Fibroblast of lung (primary cell): ENCODE measurements at regions not wholly inside any gene's neighbourhood (a gene's known extent, or its start where the extent isn't known, plus 50 kb on each side); places are given as distances from the start of the nearest gene placed in this dataset.
A peak's percentile ranks its signal among the peaks of the same experiment; 100 is the strongest.

Source experiments
- DNase-seq, 2 donors: peaks; one replicate each; pipeline versions ENCODE4 v3.0.0 to v3.0.0-alpha.2; 2010; ENCODE audit warnings: low read depth in 2 of 2
- H2AFZ ChIP-seq: 2 replicates; pipeline ENCODE4 v1.5.1; 2012; ENCODE audit warnings: low read length, control low read depth, inconsistent platforms
- H3K27ac ChIP-seq: 2 replicates; pipeline ENCODE4 v1.5.1; 2011; ENCODE audit warnings: low read length, control low read depth; ENCODE audit not compliant: insufficient read depth
- H3K27me3 ChIP-seq: 2 replicates; pipeline ENCODE4 v1.5.1; 2011; ENCODE audit warnings: mild to moderate bottlenecking, low read length; ENCODE audit not compliant: control insufficient read depth, insufficient read depth
- H3K36me3 ChIP-seq: 2 replicates; pipeline ENCODE4 v1.5.1; 2011; ENCODE audit warnings: low read length; ENCODE audit not compliant: control insufficient read depth, insufficient read depth
- H3K4me1 ChIP-seq: 2 replicates; pipeline ENCODE4 v1.5.1; 2011; ENCODE audit warnings: low read length; ENCODE audit not compliant: control insufficient read depth, insufficient read depth; ENCODE audit errors: extremely low read depth
- H3K4me2 ChIP-seq: 2 replicates; pipeline ENCODE4 v1.5.1; 2011; ENCODE audit warnings: low read length, control low read depth; ENCODE audit not compliant: insufficient read depth; ENCODE audit errors: extremely low read depth
- H3K4me3 ChIP-seq, 4 experiments: fragments of 200-600 bp in 1 of 4; sonication (generic) in 1 of 4; replicated peaks in 1 of 4; 2 replicates each; pipeline ENCODE4 v1.5.1; 2011 to 2016; ENCODE audit warnings: low read length in 4 of 4, low read depth in 3 of 4, mild to moderate bottlenecking in 3 of 4, control low read depth in 2 of 4, inconsistent platforms in 1 of 4, mixed read lengths in 1 of 4; ENCODE audit not compliant: insufficient read depth in 1 of 4; ENCODE audit errors: control extremely low read depth in 1 of 4
- H3K79me2 ChIP-seq: 2 replicates; pipeline ENCODE4 v1.5.1; 2012; ENCODE audit warnings: mild to moderate bottlenecking, low read length, inconsistent platforms; ENCODE audit not compliant: control insufficient read depth, insufficient read depth
- H3K9ac ChIP-seq: 2 replicates; pipeline ENCODE4 v1.5.1; 2011; ENCODE audit warnings: mild to moderate bottlenecking, low read length, control low read depth; ENCODE audit not compliant: insufficient read depth
- H3K9me3 ChIP-seq: 2 replicates; pipeline ENCODE4 v1.5.1; 2012; ENCODE audit warnings: low read depth, low read length; ENCODE audit not compliant: control insufficient read depth, insufficient read depth
- H4K20me1 ChIP-seq: 2 replicates; pipeline ENCODE4 v1.5.1; 2011; ENCODE audit warnings: low read length; ENCODE audit not compliant: control insufficient read depth, insufficient read depth; ENCODE audit errors: extremely low read depth
- EZH2 ChIP-seq: IDR thresholded peaks from 2 replicates; pipeline ENCODE4 v1.5.1; 2012; ENCODE audit warnings: low read length, control low read depth, mild to moderate bottlenecking; ENCODE audit errors: missing control alignments
- TF ChIP-seq, protein P1 (sequence below), 2 donors: IDR thresholded peaks in 1 of 2; conservative IDR thresholded peaks in 1 of 2; 1 replicate in 1 of 2; 2 replicates in 1 of 2; pipeline ENCODE4 v1.5.1; 2011 to 2012; ENCODE audit warnings: low read length in 2 of 2, control low read depth in 1 of 2, inconsistent platforms in 1 of 2, low read depth in 1 of 2, mild to moderate bottlenecking in 1 of 2

DNA sequence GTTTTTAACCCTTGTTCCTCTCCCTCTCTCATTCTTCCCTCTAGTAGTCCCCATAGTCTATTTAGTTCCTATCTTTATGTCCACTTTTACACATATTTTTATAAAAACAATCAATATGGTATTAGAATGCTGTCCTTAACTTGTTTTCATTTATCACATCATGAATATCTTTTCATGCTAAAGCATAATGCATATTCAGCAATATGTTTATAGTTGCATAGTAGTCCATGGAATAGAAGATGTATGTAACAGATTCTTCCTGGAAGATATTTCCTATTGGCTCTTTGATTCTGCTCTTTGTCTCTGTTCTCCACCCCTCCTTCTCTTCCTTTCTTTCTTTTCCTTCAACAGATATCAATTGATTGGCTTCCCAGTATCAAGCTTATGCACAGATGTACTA lies 1047.1 kb upstream of the TENM4 start:
- H3K36me3 ChIP-seq, result no peaks in the 10 kb centered on the region
- no peaks in the 10 kb centered on the region for H3K9me3 ChIP-seq
- no peak overlapping the region for H3K4me3 ChIP-seq
- H3K79me2 ChIP-seq, result no peaks in the 10 kb centered on the region
- no peak for DNase-seq
- no peaks in the 10 kb centered on the region for H3K4me1 ChIP-seq
- no peak overlapping the region for H3K4me2 ChIP-seq
- no peaks in the 10 kb centered on the region for H4K20me1 ChIP-seq
- no peaks in the 10 kb centered on the region for H3K27me3 ChIP-seq
- H3K27ac ChIP-seq, result no peak overlapping the region
- TF ChIP-seq, protein P1, sequence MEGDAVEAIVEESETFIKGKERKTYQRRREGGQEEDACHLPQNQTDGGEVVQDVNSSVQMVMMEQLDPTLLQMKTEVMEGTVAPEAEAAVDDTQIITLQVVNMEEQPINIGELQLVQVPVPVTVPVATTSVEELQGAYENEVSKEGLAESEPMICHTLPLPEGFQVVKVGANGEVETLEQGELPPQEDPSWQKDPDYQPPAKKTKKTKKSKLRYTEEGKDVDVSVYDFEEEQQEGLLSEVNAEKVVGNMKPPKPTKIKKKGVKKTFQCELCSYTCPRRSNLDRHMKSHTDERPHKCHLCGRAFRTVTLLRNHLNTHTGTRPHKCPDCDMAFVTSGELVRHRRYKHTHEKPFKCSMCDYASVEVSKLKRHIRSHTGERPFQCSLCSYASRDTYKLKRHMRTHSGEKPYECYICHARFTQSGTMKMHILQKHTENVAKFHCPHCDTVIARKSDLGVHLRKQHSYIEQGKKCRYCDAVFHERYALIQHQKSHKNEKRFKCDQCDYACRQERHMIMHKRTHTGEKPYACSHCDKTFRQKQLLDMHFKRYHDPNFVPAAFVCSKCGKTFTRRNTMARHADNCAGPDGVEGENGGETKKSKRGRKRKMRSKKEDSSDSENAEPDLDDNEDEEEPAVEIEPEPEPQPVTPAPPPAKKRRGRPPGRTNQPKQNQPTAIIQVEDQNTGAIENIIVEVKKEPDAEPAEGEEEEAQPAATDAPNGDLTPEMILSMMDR (conservative IDR thresholded peaks at IDR 0.05 in 1 of 2, IDR thresholded peaks at IDR 0.05 in 1 of 2; ENCODE audit: low read depth in 1 of 2, low read length in 2 of 2), result no peak
- no peak for TF ChIP-seq EZH2
- no peak overlapping the region for H2AFZ ChIP-seq
- no peak overlapping the region for H3K9ac ChIP-seq

DNA sequence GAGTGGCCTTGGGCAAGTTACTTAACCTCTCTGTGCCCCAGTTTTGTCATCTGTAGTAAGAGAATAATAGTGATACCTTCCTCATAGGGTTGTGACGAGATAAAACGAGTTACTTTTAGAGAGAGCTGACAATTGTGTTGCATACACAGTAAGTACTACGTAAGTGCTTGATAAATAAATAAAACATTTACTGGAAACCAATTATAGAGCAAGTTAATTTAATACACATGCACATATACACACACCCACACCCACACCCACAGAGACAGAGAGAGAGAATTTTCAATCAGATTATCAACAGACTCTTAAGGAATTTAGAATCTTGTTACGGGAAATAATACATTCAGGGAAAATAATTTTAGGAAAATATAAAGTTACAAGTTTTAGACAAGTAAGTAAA lies 1045.8 kb upstream of the TENM4 start:
- Histone ChIP-seq H4K20me1 (no peaks in the 10 kb centered on the region), H3K27me3 (no peaks in the 10 kb centered on the region), H3K36me3 (no peaks in the 10 kb centered on the region), H3K4me2 (no peak overlapping the region), H3K27ac (no peak overlapping the region), H3K4me3 (no peak overlapping the region), H3K9ac (no peak overlapping the region), H3K4me1 (no peaks in the 10 kb centered on the region), H3K79me2 (no peaks in the 10 kb centered on the region), H3K9me3 (no peaks in the 10 kb centered on the region), H2AFZ (no peak overlapping the region)
- TF ChIP-seq, protein P1 (conservative IDR thresholded peaks at IDR 0.05 in 1 of 2, IDR thresholded peaks at IDR 0.05 in 1 of 2; ENCODE audit: low read depth in 1 of 2, low read length in 2 of 2), result no peak
- no peak for TF ChIP-seq EZH2
- DNase-seq, result no peak

DNA sequence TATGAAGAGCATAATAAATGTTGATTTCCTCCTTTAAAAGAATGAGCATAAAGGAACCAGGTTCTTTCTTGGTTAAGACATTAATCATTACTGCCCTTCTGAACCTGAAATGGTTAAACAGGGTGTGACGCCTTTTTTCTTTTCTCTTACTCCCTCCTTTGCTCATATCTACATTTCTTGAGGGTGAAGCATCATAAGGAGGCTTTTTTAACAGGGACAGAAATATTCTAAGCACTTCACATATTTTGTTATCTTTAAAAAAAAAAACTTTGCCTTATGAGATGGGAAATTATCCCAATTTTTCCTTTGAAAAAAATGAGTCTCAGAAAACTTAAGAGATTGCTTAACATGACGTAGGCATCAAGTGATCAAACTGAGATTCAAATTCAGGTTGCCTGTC lies 1036.3 kb upstream of the TENM4 start:
- no peaks in the 10 kb centered on the region for H3K79me2 ChIP-seq
- H3K4me3 ChIP-seq, result no peak overlapping the region
- H3K4me2 ChIP-seq, result no peak overlapping the region
- H3K9ac ChIP-seq, result no peak overlapping the region
- no peak for TF ChIP-seq EZH2
- TF ChIP-seq, protein P1 (conservative IDR thresholded peaks at IDR 0.05 in 1 of 2, IDR thresholded peaks at IDR 0.05 in 1 of 2; ENCODE audit: low read depth in 1 of 2, low read length in 2 of 2), result no peak
- H3K4me1 ChIP-seq, result no peaks in the 10 kb centered on the region
- DNase-seq, result peak in 1 of 2 donors; percentile 1
- no peaks in the 10 kb centered on the region for H4K20me1 ChIP-seq
- H3K9me3 ChIP-seq, result no peaks in the 10 kb centered on the region
- no peaks in the 10 kb centered on the region for H3K27me3 ChIP-seq
- H3K36me3 ChIP-seq, result no peaks in the 10 kb centered on the region
- H3K27ac ChIP-seq, result no peak overlapping the region
- no peak overlapping the region for H2AFZ ChIP-seq
